CD4-positive, alpha-beta T cell (primary cell): ENCODE measurements at regions not wholly inside any gene's neighbourhood (a gene's known extent, or its start where the extent isn't known, plus 50 kb on each side); places are given as distances from the start of the nearest gene placed in this dataset.

Experiments used
- ATAC-seq: fragments of 200-7000 bp; cut with Tn5 transposase; one replicate; pipeline ENCODE4 v1.10.0; 2022; ENCODE audit warnings: mild to moderate bottlenecking; ENCODE audit not compliant: poor library complexity
- CTCF ChIA-PET: fragments of 350-600 bp; sonication (Branson Sonifier 250); formaldehyde crosslinking; loops from one replicate; lab custom pipeline; 2021; ENCODE audit warnings: antibody characterized with exemption, inconsistent platforms; lab: Charles Lee
- POLR2A ChIA-PET: fragments of 350-600 bp; sonication (Branson Sonifier 250); formaldehyde crosslinking; loops from one replicate; lab custom pipeline; 2021; ENCODE audit warnings: antibody characterized with exemption, inconsistent platforms; lab: Charles Lee
- DNase-seq, 14 experiments: peaks; one replicate each; pipeline ENCODE4 v3.0.0-alpha.2; 2013 to 2020; ENCODE audit warnings: mixed read lengths in 2 of 14
- H3K27ac ChIP-seq, 2 donors: one replicate each; pipeline versions ENCODE4 v1.5.1 to v1.7.0; 2013; ENCODE audit warnings: low read length in 2 of 2, low read depth in 1 of 2, mild to moderate bottlenecking in 1 of 2
- H3K27me3 ChIP-seq, 2 experiments: 1 replicate in 1 of 2; 2 replicates in 1 of 2; pipeline versions ENCODE4 v1.6.1 to v1.7.0; 2013; ENCODE audit warnings: low read length in 2 of 2, control low read depth in 1 of 2, mild to moderate bottlenecking in 1 of 2, moderate library complexity in 1 of 2; ENCODE audit not compliant: insufficient read depth in 2 of 2, control insufficient read depth in 1 of 2
- H3K36me3 ChIP-seq: one replicate; pipeline ENCODE4 v1.6.1; 2013; ENCODE audit warnings: low read length, control low read depth; ENCODE audit not compliant: insufficient read depth
- H3K4me1 ChIP-seq: one replicate; pipeline ENCODE4 v1.6.1; 2013; ENCODE audit warnings: low read length, control low read depth; ENCODE audit not compliant: insufficient read depth
- H3K4me3 ChIP-seq: one replicate; pipeline ENCODE4 v1.5.1; 2013; ENCODE audit warnings: mild to moderate bottlenecking, low read length, moderate library complexity
- H3K9me3 ChIP-seq, 2 experiments: 1 replicate in 1 of 2; 2 replicates in 1 of 2; pipeline versions ENCODE4 v1.6.1 to v1.7.0; 2013; ENCODE audit warnings: low read length in 2 of 2, mild to moderate bottlenecking in 2 of 2, control low read depth in 1 of 2, moderate library complexity in 1 of 2; ENCODE audit not compliant: control insufficient read depth in 1 of 2, insufficient read depth in 1 of 2
- H3K27ac Mint-ChIP-seq: one replicate; pipeline ENCODE4 v1.8.0; 2020; ENCODE audit warnings: mixed read lengths
- H3K27me3 Mint-ChIP-seq: one replicate; pipeline ENCODE4 v1.8.0; 2021; ENCODE audit warnings: mixed read lengths
- H3K36me3 Mint-ChIP-seq: one replicate; pipeline ENCODE4 v1.8.0; 2021; ENCODE audit warnings: low read depth, mixed read lengths
- H3K4me1 Mint-ChIP-seq: one replicate; pipeline ENCODE4 v1.8.0; 2021; ENCODE audit warnings: low read depth, mixed read lengths
- H3K4me3 Mint-ChIP-seq: one replicate; pipeline ENCODE4 v1.8.0; 2020; ENCODE audit warnings: mild to moderate bottlenecking, mixed read lengths
- H3K9me3 Mint-ChIP-seq: one replicate; pipeline ENCODE4 v1.8.0; 2020; ENCODE audit warnings: mixed read lengths
- CTCF ChIP-seq: fragments of 200-600 bp; IDR thresholded peaks from one replicate; pipeline ENCODE4 v1.8.0; 2022; ENCODE audit warnings: antibody characterized with exemption, mild to moderate bottlenecking
- intact Hi-C, 2 experiments: fragments of 100-400 bp; cut with DNase I in 1 of 2; cut with micrococcal nuclease in 1 of 2; formaldehyde crosslinking; loops; one replicate each; pipeline versions ENCODE4 v1.15.1 to v1.9.0; 2023 to 2025; cut with DNase I, micrococcal nuclease

DNA sequence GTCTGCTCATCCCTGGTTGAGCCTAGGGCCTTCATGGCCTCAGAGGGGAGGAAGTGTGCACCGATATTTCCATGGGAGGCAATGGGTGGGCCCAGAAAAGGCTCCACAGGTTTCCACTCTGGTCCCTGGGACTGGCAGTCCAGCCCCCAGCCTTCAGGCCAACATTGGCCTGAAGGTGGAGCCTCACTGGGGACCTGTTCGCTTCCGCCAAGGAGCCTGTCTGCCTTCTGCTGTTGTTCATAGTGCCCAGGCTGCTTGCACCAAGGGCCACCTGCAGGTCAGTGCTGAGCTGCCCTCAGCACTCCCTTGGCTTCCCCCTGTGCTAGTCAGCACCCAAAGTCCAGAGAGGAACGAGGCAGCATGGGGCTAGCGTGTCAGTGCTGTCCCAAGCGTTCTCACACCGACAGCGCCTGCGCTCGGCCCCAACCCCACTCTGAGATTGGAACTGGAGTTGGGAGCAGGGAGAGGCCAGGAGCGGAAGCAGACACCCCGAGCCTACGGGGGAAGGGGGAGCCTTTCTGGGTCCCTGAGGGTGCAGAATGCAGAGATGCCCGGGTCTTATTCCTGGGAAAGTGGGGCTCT, 720.7 kb downstream of the PCDH18 start:
- no peaks in the 10 kb centered on the region for H3K9me3 Mint-ChIP-seq
- ATAC-seq (no peak), DNase-seq (no peak)
- no peaks in the 10 kb centered on the region for H3K27me3 Mint-ChIP-seq
- H3K27ac ChIP-seq, result no peak overlapping the region
- H3K4me3 ChIP-seq, result no peak overlapping the region
- no peak overlapping the region for H3K4me3 Mint-ChIP-seq
- H3K27me3 ChIP-seq, result no peaks in the 10 kb centered on the region
- intact Hi-C loops, result no loop called here
- TF ChIP-seq CTCF, result no peak
- no peaks in the 10 kb centered on the region for H3K4me1 ChIP-seq
- H3K9me3 ChIP-seq, result peaks cover 3 to 28% of the 10 kb centered on the region in 2 experiments
- H3K36me3 Mint-ChIP-seq, result no peaks in the 10 kb centered on the region
- ChIA-PET CTCF (no interaction called here), POLR2A (no interaction called here)
- no peak overlapping the region for H3K27ac Mint-ChIP-seq
- no peaks in the 10 kb centered on the region for H3K36me3 ChIP-seq
- H3K4me1 Mint-ChIP-seq, result no peaks in the 10 kb centered on the region

GRCh38 chr4:136810626-136811025, 721.7 kb downstream of the PCDH18 start:
- no peak for TF ChIP-seq CTCF
- H3K27me3 Mint-ChIP-seq, result no peaks in the 10 kb centered on the region
- CTCF ChIA-PET, result no interaction called here
- no peaks in the 10 kb centered on the region for H3K4me1 Mint-ChIP-seq
- H3K27me3 ChIP-seq, result no peaks in the 10 kb centered on the region
- peaks cover 3 to 28% of the 10 kb centered on the region in 2 experiments for H3K9me3 ChIP-seq
- H3K4me3 Mint-ChIP-seq, result no peak overlapping the region
- intact Hi-C loops, result no loop called here
- H3K27ac ChIP-seq, result no peak overlapping the region
- H3K36me3 Mint-ChIP-seq, result no peaks in the 10 kb centered on the region
- no peak for DNase-seq
- H3K36me3 ChIP-seq, result no peaks in the 10 kb centered on the region
- no peak for ATAC-seq
- H3K27ac Mint-ChIP-seq, result no peak overlapping the region
- no peaks in the 10 kb centered on the region for H3K4me1 ChIP-seq
- POLR2A ChIA-PET, result no interaction called here
- no peak overlapping the region for H3K4me3 ChIP-seq
- H3K9me3 Mint-ChIP-seq, result no peaks in the 10 kb centered on the region

GRCh38 chr4:136806844-136807243, 725.5 kb downstream of the PCDH18 start:
- Mint-ChIP-seq H3K9me3 (no peaks in the 10 kb centered on the region), H3K4me1 (no peaks in the 10 kb centered on the region), H3K36me3 (no peaks in the 10 kb centered on the region), H3K4me3 (no peak overlapping the region), H3K27ac (no peak overlapping the region), H3K27me3 (no peaks in the 10 kb centered on the region)
- ChIA-PET POLR2A (no interaction called here), CTCF (no interaction called here)
- intact Hi-C loops, result no loop called here
- Histone ChIP-seq H3K4me3 (no peak overlapping the region), H3K9me3 (peaks cover 3 to 23% of the 10 kb centered on the region in 2 experiments), H3K36me3 (no peaks in the 10 kb centered on the region), H3K27me3 (no peaks in the 10 kb centered on the region), H3K27ac (no peak overlapping the region), H3K4me1 (no peaks in the 10 kb centered on the region)
- TF ChIP-seq CTCF, result no peak
- ATAC-seq (no peak), DNase-seq (no peak)
